Stimulated activated CD4-positive, alpha-beta T cell treated with anti-CD3 and anti-CD28 coated beads, Interleukin-1b, Interleukin-23, amount 100 ng/mL, for 1 hour (primary cell): ENCODE measurements at regions not wholly inside any gene's neighbourhood (a gene's known extent, or its start where the extent isn't known, plus 50 kb on each side); places are given as distances from the start of the nearest gene placed in this dataset.

Source experiments
- DNase-seq, 2 donors: peaks; one replicate each; pipeline ENCODE4 v3.0.0-alpha.2; 2020; ENCODE audit warnings: low read depth in 2 of 2

DNA sequence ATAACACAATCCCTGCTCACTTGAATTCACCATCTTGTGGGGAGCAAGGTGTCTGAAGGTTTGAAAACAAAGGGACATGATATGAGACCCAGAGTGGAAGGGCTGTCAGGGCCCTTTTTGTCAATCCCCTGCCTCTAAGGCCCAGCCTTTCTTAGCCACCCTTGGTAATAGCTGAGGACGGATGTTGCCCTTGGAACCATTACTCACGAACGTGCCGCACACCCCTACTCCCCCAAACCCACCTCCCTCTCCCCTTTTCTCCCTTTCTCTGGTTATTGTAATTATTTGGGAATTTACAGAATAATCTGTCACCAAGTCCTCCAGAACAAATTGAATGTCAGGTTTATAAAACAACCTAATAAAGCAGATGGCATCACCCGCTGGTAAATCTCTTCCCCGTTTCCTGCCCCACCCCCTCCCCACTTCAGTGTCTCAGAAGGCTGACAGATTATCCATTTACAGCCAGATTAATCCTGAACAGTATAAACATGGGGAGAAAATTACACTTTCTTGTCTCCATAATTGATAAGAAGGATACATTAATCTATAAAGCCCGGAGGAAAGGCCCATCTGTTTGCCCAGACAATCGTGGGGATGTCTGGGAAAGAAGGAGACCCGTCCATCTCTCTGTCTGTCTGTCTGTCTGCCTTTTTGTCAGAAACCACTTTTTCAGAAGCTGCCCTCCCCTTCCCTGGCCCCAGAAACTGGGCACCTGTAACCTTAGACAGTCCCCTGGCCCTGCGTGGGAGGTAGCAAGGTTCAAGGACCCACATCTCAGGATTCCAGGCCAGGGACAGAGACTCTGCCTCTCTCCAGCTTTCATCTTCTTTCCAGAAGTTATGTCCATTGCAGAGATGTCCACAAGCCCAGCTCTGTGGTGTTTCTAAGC, 60.6 kb upstream of the CD34 start:
- DNase-seq = no peak

DNA sequence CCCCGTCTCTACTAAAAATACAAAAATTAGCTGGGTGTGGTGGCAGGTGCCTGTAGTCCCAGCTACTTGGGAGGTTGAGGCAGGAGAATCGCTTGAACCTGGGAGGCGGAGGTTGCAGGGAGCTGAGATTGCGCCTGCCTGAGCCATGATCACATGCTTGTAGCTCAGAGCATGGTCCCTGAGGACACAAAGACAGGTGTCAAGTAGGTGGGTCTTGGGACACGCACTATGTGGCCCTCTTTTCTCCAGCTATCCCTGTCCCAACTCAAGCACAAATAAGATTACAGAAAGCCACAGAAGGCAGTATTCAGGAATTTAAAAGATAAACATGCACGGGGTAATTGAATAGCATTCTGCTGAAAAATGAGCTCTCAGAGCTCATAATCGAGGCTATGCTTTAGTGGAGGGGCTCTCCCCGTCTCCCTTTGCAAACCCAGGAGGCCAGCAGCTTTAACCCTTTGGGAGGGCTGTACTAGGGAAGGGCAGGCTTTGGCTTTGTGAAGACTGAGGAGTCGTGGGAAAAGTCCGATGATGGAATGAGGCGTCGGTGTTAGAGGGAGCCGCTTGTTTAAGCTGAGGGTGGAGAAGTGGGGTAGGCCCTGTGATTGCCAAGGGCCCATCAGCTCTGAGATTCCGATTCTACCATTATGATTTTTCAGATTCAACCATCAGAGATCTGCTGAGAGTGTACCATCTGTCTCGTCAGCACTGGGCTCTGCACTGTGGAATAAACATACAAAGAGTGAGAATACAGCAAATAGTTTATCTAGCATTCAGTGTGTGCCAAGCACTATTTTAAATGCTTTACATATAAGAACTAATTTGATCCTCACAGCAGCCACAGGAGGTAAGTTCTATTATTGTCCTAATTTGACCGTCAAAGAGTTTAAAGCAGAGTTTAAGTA, 59.7 kb upstream of the CD34 start:
- no peak for DNase-seq

DNA sequence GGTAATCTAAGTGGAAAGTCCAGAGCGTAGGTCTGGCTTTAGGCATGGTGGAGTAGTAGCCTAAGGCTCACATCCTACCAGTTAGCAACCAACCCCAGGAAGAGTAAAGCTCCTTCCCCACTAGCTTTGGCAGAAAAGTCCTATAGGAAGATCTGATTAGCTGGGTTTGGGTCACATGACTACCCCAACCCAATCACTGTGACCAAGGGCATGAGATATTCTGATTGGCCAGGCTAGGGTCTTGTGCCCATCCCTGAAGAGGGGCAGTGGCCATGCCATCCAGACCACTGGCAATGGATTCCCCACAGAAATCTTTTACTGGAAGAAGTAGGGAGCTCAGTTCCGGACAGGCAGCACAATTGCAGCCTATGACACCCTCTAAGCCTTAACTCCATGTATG, 58.6 kb upstream of the CD34 start:
- DNase-seq = no peak

DNA sequence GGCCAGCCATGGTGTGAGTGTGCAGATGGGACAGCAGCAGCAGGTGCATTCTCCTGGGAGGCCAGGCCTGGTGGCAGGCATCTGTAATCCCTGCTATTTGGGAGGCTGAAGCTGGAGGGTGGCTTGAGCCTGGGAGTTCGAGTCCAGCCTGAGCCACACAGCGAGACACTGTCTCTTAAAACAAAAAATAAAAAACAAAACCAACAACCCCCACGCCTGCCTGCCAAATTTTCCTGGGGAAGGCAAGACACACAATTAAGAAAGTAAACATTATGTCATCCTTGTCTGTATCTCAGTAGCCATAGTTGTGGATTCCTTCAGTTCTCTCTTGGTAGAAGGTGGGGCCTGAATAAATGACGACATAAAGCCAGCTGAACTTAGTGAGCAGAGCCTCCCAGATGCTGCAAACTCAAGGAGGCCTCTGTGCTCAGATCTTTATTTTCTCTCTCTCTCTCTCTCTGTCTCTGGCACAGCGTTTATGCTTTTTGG, 57.6 kb upstream of the CD34 start:
- no peak for DNase-seq

DNA sequence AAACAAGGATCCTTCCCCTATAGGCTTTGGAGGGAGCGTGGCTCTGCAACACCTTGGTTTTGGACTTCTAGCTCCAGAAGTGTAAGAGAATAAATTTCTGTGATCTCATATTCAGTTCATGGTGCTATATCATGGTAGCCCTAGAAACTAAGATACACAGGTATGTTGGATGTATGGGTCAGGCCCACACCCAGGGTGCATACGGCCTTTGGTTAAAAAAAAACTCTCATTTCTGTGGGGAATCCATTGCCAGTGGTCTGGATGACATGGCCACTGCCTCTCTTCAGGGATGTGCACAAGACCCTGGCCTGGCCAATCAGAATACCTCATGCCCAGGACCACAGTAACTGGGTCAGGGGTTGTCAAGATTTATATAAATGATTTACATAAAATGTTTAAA, 56.8 kb upstream of the CD34 start:
- DNase-seq = no peak

DNA sequence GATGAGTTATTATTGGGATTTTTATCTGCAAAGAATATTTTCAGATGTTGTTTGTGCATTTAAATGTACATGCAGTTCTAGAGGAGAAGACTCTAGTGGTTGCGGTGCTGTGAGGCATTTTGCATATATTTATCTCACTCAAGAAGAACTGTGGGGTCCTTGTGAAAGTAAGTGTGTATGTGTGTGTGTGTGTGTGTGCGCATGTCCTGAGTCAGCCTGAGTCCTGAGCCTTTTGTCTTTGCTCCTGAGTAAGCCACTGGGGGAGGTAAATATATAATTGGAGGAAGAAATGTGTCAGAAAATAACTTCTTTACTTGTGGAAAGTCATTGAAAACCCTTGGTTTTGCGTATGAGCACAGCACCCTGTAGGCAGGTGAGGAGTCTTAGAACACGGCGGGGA, 55.6 kb upstream of the CD34 start:
- no peak for DNase-seq

DNA sequence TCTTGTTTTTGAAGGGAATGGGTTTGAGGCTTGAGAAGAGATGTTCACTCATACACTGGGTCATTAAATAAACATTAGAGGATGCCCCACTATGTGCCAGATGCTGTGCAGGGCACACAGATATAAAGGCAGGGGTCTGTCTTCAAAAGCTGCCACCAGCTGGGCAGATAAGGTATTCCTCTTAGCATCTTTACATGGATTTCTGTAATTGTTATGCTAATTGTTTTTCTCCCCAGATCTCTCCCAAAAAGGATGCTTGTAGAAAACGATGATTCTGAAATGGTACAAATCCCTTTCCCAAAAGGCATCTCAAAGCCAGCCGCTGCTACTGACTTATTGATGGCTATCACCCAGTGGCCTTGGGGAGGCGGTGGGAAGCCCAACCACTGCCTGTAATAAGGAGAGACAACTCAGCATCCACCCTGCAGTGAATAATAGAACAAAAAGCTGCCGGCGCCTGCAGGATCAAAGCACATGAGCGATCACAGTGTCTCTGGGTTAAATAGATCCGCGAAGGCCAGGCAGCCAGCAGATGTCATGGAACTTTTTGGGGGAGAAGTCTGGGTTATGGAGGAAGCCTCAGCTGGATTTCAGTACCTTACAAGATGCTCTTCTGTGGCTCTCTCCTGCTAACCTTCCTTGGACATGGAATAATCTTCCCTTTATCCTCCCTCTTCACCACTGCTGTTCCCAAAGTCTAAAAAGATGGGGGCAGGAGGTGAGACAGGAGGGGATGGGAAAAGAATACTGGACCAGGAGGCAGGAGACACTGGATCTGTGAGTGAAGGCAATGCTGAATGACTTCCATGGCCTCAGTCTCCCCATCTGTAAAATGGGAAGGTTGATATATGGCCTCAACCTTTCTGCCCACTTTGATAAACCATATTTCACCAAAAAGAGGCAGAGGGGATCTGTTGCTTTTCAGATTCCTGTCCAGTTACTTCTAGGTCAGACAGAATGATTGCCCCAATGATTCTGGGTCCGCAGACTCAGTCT, 54.8 kb upstream of the CD34 start:
- DNase-seq = no peak

DNA sequence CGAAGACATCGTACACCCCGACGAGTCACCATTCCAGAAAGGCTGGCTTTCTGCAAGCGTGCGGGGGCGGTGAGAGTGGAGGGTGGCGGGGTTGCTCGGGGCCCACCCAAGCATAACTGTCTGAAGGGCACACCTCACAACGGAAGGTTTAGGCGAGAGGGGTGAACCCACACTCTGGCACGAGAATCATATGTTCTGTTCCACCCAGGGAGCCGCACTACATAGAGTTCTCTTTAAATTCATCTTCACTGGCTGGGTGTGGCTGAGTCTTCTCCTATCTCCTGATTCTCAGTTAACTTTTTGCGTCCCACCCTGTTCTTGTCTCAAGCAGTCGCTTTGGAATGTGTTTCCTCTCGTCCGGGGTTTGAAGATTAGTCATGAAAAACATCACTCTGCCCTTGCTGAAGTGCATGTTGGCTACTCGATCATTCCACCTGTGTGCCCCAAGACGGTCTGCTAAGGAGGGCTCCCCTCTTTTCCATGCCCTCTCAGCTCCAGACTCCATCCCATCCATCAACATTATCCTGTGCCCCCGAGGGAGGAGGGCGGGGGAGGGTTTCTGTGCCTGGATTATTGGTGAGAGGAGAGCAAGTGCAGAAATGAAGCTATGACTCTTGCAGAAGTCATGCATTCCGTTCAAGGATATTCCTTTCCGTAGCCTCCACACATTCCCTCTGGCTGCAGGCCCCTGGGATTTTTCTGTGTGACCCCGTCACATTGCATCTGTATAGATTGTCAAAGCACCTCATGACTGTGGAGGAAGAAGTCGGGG, 53.5 kb upstream of the CD34 start:
- no peak for DNase-seq

DNA sequence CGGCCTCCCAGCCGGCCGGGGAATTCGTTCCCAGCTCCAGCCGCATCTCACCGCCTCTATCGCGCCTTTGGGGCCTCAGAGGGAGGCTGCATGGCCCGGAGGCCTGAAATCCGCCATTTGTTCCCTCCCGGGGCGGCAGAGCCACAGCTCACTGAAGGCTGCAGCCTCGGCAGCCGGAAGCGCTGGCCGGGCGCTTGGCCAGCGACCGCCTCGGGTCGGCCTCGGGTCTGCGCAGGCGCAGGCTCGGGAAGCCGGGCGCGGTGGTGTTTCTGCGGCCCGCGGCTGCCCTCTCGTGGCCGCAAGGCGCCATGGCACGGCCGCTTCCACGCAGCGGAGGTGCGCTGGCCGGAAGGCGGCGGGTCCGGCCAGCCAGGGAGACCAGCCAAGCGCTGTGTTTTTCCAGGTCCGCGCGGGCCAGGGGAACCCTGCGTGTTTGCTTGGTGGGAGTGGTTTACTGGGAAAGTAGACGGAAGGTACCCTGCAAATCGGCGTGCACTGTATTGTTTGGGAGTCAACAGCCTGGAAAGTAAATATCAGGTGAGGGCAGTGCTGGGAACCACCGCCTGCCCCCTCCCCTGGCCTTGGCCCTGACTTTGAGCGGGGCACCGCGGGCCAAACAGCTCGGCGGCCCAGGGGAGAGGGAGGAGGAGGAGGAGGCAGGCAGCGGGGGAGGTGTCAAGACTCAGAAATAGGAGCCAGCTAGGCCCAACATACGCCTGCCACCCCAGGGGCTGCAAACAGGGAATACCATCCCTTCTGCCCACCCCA, 52.7 kb upstream of the CD34 start:
- peak; percentile 60 to 64 for DNase-seq

DNA sequence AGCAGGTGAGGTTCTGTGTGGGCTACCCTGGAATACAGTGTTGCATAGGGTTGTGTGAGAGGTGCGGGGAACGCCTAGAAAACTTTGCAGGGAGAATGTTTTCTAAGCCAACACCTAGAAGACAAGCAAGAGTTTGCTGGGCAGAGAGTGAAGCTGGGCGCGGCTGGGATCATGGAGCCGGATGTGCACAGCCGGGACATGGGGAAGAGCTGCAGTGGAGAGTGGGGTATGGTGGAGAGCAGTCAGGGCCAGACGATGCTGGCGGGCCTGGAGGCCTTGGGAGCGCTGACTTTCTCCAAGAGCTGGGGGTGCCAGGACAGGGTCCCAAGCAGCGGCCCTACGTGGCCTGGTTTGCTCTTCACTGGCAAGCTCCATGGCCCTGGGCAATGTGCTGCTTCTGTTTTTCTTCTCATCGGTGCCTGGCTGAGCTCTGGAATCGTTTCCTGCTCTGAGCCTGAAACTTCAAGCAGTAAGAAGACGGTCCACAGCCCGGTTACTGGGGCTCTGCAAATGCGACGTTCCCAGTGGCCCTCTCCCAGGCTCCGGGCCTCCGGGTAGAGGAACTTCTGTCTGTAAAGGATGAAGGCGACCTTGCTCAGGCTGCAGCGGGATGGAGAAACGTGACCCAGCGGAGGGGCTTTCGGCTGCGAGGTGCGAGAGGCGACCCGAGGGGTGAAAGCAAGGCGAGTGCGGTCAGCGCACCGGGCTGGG, 51.9 kb upstream of the CD34 start:
- no peak for DNase-seq
